HG02943 (cell line): ENCODE measurements at regions not wholly inside any gene's neighbourhood (a gene's known extent, or its start where the extent isn't known, plus 50 kb on each side); places are given as distances from the start of the nearest gene placed in this dataset.
"Not testable (repeated sequence)": the region's sequence is repeated elsewhere in the genome, so short reads cannot be mapped to it uniquely, and the experiment has no call there.

Experiments used
- ATAC-seq: cut with Tn5 transposase; IDR thresholded peaks from one replicate; pipeline ENCODE4 v1.9.1; 2021; ENCODE audit warnings: mild to moderate bottlenecking, low read depth, moderate library complexity; ENCODE audit not compliant: unreplicated experiment

DNA sequence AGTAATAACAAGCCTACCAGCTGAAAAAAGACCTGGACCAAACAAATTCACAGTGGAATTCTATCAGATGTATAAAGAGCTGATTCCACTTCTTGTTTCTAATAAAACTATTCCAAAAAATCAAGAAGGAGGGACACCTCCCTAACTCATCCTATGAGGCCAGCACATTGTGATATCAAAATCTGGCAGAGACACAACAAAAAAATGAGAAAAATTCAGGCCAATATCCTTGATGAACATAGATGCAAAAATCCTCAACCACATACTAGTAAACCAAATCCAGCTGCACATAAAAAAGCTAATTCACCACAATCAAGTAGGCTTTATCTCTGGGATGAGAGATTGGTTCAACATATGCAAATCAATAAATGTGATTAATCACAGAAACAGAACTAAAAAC lies 147.9 kb upstream of the NEIL3 start:
- ATAC-seq = no peak

DNA sequence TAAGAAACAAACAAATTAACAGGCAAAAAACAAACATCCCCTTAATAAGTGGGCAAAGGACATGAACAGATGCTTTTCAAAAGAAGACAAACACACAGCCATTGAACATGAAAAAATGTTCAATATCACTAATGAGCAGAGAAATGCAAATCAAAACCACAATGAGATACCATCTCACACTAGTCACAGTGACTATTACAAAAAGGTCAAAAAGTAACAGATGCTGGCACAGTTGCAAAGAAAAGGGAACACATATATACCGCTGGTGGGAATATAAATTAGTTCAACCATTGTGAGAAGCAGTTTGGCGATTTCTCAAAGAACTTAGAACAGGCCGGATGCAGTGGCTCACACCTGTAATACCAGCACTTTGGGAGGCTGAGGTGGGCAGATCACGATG lies 146.1 kb upstream of the NEIL3 start:
- ATAC-seq = no peak

DNA sequence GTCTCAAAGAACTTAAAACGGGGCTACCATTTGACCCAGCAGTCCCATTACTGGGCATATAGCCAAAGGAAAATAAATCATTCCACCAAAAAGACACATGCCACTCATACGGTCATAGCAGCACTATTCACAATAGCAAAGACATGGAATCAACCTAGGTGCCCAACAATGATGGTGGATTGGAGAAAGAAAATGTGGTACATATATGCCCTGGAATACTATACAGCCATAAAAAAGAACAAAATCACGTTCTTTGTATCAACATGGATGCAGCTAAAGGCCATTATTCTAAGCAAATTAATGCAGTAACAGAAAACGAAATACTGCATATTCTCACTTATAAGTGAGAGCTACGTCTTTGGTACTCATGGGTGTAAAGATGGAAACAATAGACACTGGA lies 138.1 kb upstream of the NEIL3 start:
- ATAC-seq = no peak

DNA sequence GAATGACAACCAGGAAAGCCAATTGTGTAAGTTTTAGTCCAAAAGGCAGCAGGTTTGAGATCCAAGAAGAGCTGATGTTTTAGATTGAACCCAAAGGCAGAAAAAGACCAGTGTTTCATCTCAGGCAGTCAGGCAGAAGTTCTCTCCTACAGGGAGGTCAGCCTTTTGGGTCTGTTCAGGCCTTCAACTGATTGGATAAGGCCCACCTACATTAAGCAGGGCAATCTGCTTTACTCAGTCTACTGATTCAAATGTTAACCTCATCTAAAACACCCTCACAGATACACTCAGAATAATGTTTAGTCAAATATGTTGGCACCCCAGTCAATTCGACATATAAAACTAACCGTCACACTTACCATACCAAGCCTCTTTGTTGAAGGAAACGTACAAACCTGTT lies 134.2 kb upstream of the NEIL3 start:
- no peak for ATAC-seq

- no peak for ATAC-seq
These were observed 132.1 kb upstream of the NEIL3 start for GRCh38 chr4:177177541-177178081.

DNA sequence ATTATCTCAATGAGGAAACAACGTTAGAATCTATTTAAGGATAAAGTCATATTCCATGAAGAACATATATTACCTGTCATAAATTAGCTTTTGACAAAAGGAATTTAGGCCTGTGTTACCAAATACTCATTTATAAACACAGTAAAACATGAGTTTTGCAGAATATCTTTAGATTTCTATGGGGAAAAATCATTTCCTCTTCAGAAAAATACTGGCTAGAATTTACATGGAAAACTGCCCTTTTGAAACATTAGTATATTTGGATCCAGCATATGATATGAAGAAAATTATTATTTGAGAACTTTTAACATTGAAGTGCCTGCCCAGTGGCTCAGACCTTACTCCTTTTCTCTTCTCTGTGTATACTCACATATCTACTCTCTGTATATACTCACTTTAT lies 131.4 kb upstream of the NEIL3 start:
- no peak for ATAC-seq

GRCh38 chr4:177182166-177182565 lies 127.5 kb upstream of the NEIL3 start:
- ATAC-seq = no peak

GRCh38 chr4:177182728-177183127 lies 126.9 kb upstream of the NEIL3 start:
- ATAC-seq = no peak

GRCh38 chr4:177185151-177185550 lies 124.5 kb upstream of the NEIL3 start:
- no peak for ATAC-seq

- ATAC-seq = no peak
These were observed 124.1 kb upstream of the NEIL3 start for GRCh38 chr4:177185579-177185978.

DNA sequence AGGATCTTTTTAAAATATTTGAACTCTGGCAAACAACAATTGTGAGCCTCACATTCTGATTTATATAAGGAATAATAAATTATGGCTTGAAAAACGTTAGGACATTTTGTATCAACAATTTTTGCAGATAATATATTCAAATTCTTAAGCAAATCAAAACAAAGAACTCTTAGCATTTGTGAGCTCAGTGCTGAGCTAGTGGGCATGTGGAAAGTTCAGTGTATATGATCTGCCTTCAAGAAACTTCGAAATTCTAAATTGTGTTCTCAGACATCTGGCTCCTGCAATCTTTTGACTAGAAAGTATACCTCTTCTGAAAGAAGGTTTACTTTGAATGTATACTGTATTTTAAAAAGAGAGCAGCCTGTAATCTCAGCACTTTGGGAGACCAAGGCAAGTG lies 122.3 kb upstream of the NEIL3 start:
- ATAC-seq = no peak

DNA sequence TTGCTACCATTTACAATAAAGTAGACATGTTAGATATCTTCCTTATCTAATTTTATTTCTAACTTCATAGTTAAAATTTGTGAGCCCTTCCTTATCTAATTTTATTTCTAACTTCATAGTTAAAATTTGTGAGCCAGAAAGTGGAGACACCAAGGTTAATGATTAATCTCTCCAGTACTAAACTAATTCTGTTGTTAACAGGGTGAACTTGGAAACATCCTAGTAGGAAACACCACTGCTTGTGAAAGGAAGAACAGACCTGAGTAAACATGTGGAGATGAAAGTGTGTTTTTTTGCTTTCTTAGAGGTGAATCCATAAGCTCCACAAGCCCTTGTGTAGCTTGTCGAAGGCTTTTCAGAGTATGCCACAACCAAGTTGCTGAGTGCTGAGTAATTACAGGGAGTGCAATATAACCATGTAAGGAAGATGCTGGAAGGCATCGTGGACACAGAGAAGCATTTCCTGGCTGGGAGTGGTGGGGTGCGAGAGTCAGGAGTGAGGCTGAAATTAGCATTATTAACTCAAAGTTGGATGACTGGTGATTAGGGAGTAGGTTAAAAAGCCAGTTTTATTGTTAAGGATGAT lies 118.6 kb upstream of the NEIL3 start:
- no peak for ATAC-seq

DNA sequence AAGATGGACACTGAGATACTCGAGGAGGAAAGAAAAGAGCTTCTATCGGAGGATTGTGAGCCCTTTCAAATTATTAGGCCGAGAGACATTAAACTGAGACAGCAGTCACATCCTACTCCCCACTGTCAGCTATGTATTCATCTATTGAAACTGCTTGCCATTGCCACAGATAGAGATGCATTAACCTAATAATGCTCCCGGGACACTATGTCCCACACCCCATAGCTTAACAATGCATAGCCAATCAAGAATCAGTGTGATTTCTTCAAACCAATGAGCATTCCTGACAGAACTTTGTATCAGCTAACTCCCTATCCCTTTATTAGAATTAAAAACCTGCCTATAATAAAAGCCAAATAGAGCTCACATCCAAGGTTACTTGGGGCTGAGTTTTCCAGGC lies 118.1 kb upstream of the NEIL3 start:
- no peak for ATAC-seq

GRCh38 chr4:177191991-177192390 lies 117.7 kb upstream of the NEIL3 start:
- ATAC-seq = no peak

DNA sequence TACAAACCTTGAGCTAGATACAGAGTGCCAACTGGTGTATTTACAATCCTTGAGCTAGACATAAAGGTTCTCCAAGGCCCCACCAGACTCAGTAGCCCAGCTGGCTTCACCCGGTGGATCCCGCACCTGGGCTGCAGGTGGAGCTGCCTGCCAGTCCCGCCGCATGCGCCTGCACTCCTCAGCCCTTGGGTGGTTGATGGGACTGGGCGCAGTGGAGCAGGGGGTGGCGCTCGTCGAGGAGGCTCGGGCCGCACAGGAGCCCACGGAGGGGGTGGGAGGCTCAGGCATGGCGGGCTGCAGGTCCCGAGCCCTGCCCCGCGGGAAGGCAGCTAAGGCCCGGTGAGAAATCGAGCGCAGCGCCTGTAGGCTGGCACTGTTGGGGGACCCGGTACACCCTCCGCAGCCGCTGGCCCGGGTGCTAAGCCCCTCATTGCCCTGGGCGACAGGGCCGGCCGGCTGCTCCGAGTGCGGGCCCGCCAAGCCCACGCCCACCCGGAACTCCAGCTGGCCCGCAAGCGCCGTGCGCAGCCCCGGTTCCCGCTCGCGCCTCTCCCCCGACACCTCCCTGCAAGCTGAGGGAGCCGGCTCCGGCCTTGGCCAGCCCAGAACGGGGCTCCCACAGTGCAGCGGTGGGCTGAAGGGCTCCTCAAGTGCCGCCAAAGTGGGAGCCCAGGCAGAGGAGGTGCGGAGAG lies 116.5 kb upstream of the NEIL3 start:
- ATAC-seq = not testable (repeated sequence)

DNA sequence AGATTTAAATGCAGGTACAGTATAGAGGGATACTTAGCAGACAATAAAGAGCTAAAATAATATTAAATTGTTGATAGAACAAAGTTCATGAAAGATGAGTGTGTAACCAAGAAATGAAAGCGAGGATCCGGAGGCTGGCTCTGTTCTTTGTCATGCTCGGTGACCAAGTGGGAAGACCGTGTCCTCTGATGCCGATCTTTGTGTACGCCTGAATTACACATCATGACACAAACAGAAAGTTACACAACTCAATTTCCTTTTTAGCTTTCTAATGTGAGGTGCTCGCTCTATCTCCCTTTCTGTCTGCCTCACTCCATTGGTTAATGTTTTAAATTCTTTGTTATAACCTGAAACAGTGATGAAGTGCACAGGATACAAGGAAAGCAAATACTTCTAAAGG lies 114.8 kb upstream of the NEIL3 start:
- ATAC-seq = no peak

DNA sequence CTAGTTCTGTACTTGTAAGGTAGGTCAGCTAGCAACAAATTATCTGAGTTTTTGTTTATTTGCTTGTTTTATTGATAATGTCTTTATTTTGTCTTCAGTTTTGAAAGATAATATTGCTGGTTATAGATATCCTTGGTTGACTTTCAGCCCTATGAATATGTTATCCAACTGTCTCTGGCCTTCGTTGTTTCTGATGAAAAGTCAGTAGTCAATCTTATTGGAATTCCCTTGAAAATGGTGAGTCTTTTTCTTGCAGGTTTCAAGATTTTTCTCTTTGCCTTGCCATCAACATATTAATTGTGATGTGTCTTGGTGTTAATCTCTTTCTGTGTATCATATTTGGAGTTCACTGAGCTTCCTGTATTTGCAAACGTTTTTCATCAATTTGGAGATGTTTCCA lies 113.1 kb upstream of the NEIL3 start:
- no peak for ATAC-seq

DNA sequence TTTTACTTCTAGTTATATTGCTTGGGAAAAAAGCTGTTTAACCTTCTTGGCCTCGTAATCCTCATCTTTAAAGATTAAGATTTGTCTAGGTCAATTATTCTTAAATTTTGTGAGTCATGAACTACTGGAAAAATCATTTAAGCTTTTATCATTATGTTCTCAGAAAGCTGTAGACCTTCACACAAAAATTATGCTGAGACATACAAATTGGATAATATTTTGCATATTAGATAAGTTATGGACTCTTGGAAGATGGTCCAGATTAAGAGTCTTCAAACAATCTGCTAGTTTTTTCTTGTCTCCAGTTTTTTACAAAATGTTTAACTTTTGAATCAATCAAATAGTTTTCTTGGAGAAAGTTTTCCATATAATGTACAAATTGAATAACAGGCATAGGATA lies 108.1 kb upstream of the NEIL3 start:
- ATAC-seq = no peak

DNA sequence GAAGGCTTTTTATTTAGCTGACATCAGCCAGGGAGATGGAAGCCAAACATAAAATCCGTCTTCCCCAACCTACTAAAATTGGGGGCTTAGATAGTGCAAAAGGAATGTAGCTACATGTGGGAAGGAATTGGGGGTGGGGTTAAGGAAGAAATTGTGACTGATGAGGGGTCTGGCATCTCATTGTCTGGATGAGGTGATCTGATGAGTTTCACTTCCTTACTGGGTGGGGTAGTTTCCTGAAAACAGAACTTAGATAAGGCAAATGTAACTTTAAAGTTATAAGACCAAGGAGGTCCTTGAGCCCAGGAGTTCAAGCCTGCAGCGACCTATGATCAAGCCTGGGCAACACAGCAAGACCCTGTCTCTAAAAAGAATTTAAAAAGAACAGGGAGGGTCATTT lies 105.5 kb upstream of the NEIL3 start:
- ATAC-seq = no peak

DNA sequence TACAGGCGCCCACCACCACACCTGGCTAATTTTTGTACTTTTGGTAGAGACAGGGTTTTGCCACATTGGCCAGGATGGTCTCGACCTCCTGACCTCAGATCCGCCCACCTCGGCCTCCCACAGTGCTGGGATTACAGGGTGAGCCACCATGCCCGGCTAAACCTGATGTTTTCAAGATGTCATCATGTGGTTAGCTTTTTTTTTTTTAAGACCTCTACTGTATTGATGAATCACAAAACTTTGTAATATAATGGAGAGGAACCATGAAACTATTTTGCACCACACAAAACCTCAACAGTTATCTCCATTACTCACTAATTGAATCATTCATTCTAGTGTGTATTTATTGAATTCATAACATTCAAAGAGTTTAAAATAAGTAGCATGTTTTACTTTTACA lies 94.7 kb upstream of the NEIL3 start:
- no peak for ATAC-seq

GRCh38 chr4:177220376-177220775 lies 89.3 kb upstream of the NEIL3 start:
- no peak for ATAC-seq

GRCh38 chr4:177222781-177223180 lies 86.9 kb upstream of the NEIL3 start:
- ATAC-seq = no peak
